ENCODE measurements at regions not wholly inside any gene's neighbourhood (a gene's known extent, or its start where the extent isn't known, plus 50 kb on each side); places are given as distances from the start of the nearest gene placed in this dataset.
A peak's percentile ranks its signal among the peaks of the same experiment; 100 is the strongest.

DNA sequence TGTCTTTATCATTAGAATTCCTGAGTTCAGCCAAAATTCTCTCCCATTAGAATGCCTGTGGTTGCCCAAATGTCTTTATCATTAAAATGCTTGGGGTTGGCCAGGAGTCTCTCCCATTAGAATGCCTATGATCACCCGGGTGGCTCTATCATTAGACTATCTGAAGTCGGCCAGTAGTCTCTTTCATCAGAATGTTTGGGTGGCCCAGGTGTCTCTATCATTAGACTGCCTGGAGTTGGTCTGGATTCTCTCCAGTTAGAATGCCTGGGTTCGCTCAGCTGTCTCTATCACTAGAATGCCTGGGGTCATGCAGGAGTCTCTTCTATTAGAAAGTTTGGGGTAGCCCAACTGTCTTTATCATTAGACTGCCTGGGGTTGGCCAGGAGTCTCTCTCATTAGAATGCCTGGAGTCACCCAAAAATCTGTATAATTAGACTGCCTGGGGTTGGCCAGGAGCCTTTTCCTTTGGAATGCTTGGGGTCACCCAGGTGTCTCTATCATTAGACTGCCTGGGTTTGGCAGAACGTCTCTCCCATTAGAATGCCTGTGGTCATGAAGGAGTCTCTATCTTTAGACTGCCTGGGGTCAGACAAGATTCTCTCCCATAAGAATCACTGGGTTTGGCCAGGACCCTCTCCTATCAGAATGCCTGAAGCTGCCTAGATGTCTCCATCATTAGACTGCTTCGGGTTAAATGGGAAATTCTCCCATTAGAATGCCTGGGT, 1478.3 kb downstream of the UQCRFS1 start:
- no peak for TF ChIP-seq POLR2A (IDR thresholded peaks at IDR 0.05)
- TF ChIP-seq, protein P1, sequence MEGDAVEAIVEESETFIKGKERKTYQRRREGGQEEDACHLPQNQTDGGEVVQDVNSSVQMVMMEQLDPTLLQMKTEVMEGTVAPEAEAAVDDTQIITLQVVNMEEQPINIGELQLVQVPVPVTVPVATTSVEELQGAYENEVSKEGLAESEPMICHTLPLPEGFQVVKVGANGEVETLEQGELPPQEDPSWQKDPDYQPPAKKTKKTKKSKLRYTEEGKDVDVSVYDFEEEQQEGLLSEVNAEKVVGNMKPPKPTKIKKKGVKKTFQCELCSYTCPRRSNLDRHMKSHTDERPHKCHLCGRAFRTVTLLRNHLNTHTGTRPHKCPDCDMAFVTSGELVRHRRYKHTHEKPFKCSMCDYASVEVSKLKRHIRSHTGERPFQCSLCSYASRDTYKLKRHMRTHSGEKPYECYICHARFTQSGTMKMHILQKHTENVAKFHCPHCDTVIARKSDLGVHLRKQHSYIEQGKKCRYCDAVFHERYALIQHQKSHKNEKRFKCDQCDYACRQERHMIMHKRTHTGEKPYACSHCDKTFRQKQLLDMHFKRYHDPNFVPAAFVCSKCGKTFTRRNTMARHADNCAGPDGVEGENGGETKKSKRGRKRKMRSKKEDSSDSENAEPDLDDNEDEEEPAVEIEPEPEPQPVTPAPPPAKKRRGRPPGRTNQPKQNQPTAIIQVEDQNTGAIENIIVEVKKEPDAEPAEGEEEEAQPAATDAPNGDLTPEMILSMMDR (IDR thresholded peaks at IDR 0.05) = no peak
- intact Hi-C loops (cut with DNase I) = no loop called here
- Histone ChIP-seq H3K27me3 (no peaks in the 10 kb centered on the region), H3K27ac (no peak overlapping the region), H3K36me3 (replicated peaks in 1 of 2) (no peaks in the 10 kb centered on the region), H3K4me3 (no peak overlapping the region), H3K4me1 (replicated peaks in 1 of 2) (no peaks in the 10 kb centered on the region), H3K9me3 (replicated peaks in 1 of 3) (peaks cover 0 to 6% (median 0%) of the 10 kb centered on the region in 3 donors)
- DNase-seq = peak in 1 of 7 donors; percentile 20
- WGBS, 4 donors = 87 to 93% (median 91%) methylated on average over 3 to 5 of the region's 5 CpGs

DNA sequence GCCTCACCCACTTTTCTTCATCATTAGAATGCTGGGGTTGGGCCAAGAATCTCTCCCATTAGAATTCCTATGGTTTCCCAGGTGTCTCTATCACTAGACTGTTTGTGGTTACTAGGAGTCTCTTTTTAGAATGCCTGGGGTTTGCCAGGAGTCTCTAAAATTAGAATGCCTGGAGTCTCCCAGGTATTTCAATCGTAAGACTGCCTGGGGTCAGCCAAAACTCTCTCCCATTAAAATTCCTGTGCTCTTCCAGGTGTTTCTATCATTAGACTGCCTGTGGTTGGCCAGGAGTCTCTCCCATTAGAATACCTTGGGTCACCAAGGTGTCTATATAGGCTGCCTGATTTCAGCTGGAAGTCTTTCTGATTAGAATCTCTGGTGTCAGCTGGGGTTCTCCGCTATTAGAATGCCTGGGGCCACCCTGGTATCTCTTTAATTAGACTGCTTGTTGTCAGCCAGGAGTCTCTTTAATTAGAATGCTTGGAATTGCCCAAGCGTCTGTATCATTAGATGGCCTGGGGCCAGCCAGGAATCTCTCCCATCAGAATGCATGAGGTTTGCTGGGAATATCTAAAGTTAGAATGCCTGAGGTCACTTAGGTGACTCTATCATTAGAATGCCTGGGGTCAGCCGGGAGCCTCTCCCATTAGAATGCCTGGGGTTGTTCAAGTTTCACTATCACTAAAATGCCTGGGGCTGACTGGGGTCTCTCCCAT, 1479.2 kb downstream of the UQCRFS1 start:
- Histone ChIP-seq H3K4me3 (no peak overlapping the region), H3K36me3 (replicated peaks in 1 of 2) (no peaks in the 10 kb centered on the region), H3K27ac (no peak overlapping the region), H3K9me3 (replicated peaks in 1 of 3) (peaks cover 0 to 9% (median 0%) of the 10 kb centered on the region in 3 donors), H3K4me1 (replicated peaks in 1 of 2) (no peaks in the 10 kb centered on the region), H3K27me3 (no peaks in the 10 kb centered on the region)
- intact Hi-C loops (cut with DNase I) = no loop called here
- no peak for TF ChIP-seq POLR2A (IDR thresholded peaks at IDR 0.05)
- TF ChIP-seq, protein P1 (IDR thresholded peaks at IDR 0.05) = no peak
- no peak for DNase-seq
- 95 to 98% (median 98%) methylated on average over 4 of the region's 4 CpGs for WGBS, 4 donors

DNA sequence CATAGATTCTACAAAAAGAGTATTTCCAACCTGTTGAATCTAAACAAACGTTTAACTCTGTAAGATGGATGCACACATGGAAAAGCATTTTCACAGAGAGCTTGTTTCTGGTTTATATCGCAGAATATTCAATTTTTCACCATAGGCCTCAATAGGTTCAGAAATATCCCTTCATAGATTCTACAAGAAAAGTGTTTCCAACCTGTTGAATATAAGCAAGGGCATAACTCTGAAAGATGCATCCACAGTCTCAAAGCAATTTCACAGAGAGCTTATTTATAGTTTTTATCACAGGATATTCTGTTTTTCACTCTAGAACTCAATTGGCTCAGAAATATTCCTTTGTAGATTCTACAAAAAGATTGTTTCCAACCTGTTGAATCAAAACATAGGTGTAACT, 1483.6 kb downstream of the UQCRFS1 start:
- DNase-seq = no peak
- WGBS, 4 donors = 80 to 93% (median 87%) methylated on average over 2 of the region's 2 CpGs
- Histone ChIP-seq H3K4me3 (no peak overlapping the region), H3K4me1 (replicated peaks in 1 of 2) (no peaks in the 10 kb centered on the region), H3K27me3 (no peaks in the 10 kb centered on the region), H3K9me3 (replicated peaks in 1 of 3) (peaks cover 0 to 10% (median 0%) of the 10 kb centered on the region in 3 donors), H3K36me3 (replicated peaks in 1 of 2) (no peaks in the 10 kb centered on the region), H3K27ac (no peak overlapping the region)
- intact Hi-C loops (cut with DNase I) = no loop called here
- TF ChIP-seq, protein P1 (IDR thresholded peaks at IDR 0.05) = no peak
- no peak for TF ChIP-seq POLR2A (IDR thresholded peaks at IDR 0.05)

DNA sequence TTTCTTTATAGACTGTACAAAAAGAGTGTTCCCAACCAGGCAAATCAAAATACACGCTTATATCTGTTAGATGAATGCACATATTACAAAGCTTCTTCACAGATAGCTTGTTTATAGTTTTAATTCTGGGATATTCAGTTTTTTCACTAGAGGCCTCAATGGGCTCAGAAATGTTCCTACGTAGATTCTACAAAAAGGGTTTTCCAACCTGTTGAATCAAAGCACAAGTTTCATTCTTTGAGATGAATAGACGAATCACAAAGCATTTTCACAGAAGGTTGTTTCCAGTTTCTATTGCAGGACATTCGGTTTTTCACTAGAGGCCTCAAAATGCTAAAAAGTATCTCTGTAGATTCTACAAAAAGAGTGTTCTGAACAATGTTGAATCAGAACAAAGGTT, 1490.3 kb downstream of the UQCRFS1 start:
- DNase-seq = no peak
- H3K27me3 ChIP-seq = no peaks in the 10 kb centered on the region
- no peak overlapping the region for H3K27ac ChIP-seq
- TF ChIP-seq, protein P1 (IDR thresholded peaks at IDR 0.05) = no peak
- no peak for TF ChIP-seq POLR2A (IDR thresholded peaks at IDR 0.05)
- no peaks in the 10 kb centered on the region for H3K36me3 ChIP-seq (replicated peaks in 1 of 2)
- H3K4me1 ChIP-seq (replicated peaks in 1 of 2) = no peaks in the 10 kb centered on the region
- WGBS, 4 donors = 76 to 90% (median 80%) methylated on average over 4 of the region's 4 CpGs
- intact Hi-C loops (cut with DNase I) = no loop called here
- H3K4me3 ChIP-seq = no peak overlapping the region
- peaks cover 0 to 11% (median 0%) of the 10 kb centered on the region in 3 donors for H3K9me3 ChIP-seq (replicated peaks in 1 of 3)
